Umbilical cord (tissue), 1 donor: ENCODE measurements at regions not wholly inside any gene's neighbourhood (a gene's known extent, or its start where the extent isn't known, plus 50 kb on each side); places are given as distances from the start of the nearest gene placed in this dataset.

Experiments used
- DNase-seq: peaks from one replicate; pipeline ENCODE4 v3.0.0-alpha.2; 2015; ENCODE audit warnings: low spot score

- DNase-seq, result no peak
Observed at GRCh38 chr6:4296552-4296951, 161.2 kb upstream of the ECI2 start.

GRCh38 chr6:4295783-4296155, 160.4 kb upstream of the ECI2 start:
- DNase-seq, result no peak

GRCh38 chr6:4295058-4295782, 159.8 kb upstream of the ECI2 start:
- DNase-seq, result no peak

GRCh38 chr6:4294636-4295035, 159.3 kb upstream of the ECI2 start:
- DNase-seq, result no peak

GRCh38 chr6:4291453-4292403, 156.4 kb upstream of the ECI2 start:
- no peak for DNase-seq

GRCh38 chr6:4289770-4290320, 154.5 kb upstream of the ECI2 start:
- no peak for DNase-seq

- no peak for DNase-seq
Observed at GRCh38 chr6:4287811-4288244, 152.5 kb upstream of the ECI2 start.

- no peak for DNase-seq
Observed at GRCh38 chr6:4287372-4287771, 152.0 kb upstream of the ECI2 start.

- no peak for DNase-seq
Observed at GRCh38 chr6:4282926-4283325, 147.6 kb upstream of the ECI2 start.

GRCh38 chr6:4281341-4282293, 146.2 kb upstream of the ECI2 start:
- peak; percentile 56 for DNase-seq

- DNase-seq, result peak; percentile 78
Observed at GRCh38 chr6:4280707-4281106, 145.3 kb upstream of the ECI2 start.

- DNase-seq, result no peak
Observed at GRCh38 chr6:4280031-4280430, 144.7 kb upstream of the ECI2 start.

GRCh38 chr6:4274382-4275082, 139.2 kb upstream of the ECI2 start:
- DNase-seq, result peak; percentile 33

GRCh38 chr6:4272996-4273395, 137.6 kb upstream of the ECI2 start:
- no peak for DNase-seq

GRCh38 chr6:4271761-4272470, 136.5 kb upstream of the ECI2 start:
- DNase-seq, result no peak

GRCh38 chr6:4270776-4271175, 135.4 kb upstream of the ECI2 start:
- DNase-seq, result no peak

GRCh38 chr6:4270001-4270400, 134.6 kb upstream of the ECI2 start:
- DNase-seq, result no peak

- DNase-seq, result no peak
Observed at GRCh38 chr6:4268171-4268570, 132.8 kb upstream of the ECI2 start.

- no peak for DNase-seq
Observed at GRCh38 chr6:4265740-4266139, 130.4 kb upstream of the ECI2 start.

GRCh38 chr6:4264601-4265000, 129.2 kb upstream of the ECI2 start:
- no peak for DNase-seq
